Loucy (cell line): ENCODE measurements at regions not wholly inside any gene's neighbourhood (a gene's known extent, or its start where the extent isn't known, plus 50 kb on each side); places are given as distances from the start of the nearest gene placed in this dataset.
"Not testable (repeated sequence)": the region's sequence is repeated elsewhere in the genome, so short reads cannot be mapped to it uniquely, and the experiment has no call there.

Source experiments
- H2AFZ ChIP-seq: fragments of 200-600 bp; sonication (generic); 2 replicates; pipeline ENCODE4 v1.6.0; 2016; ENCODE audit warnings: antibody characterized with exemption, mild to moderate bottlenecking, low read length, moderate library complexity
- H3F3A ChIP-seq: fragments of 200-600 bp; 2 replicates; pipeline ENCODE4 v1.6.0; 2016; ENCODE audit warnings: antibody characterized with exemption, low read depth, mild to moderate bottlenecking
- H3K27me3 ChIP-seq: fragments of 200-600 bp; sonication (generic); 2 replicates; pipeline ENCODE4 v1.6.1; 2014; ENCODE audit warnings: low read length, mild to moderate bottlenecking; ENCODE audit not compliant: insufficient read depth, poor library complexity, severe bottlenecking
- H3K36me3 ChIP-seq: fragments of 200-600 bp; sonication (generic); 2 replicates; pipeline ENCODE4 v1.6.1; 2016; ENCODE audit warnings: low read length; ENCODE audit not compliant: insufficient read depth
- H3K4me1 ChIP-seq: fragments of 200-600 bp; sonication (generic); 2 replicates; pipeline ENCODE4 v1.5.1; 2014; ENCODE audit warnings: low read length, mild to moderate bottlenecking; ENCODE audit not compliant: insufficient read depth, poor library complexity, severe bottlenecking
- H3K4me2 ChIP-seq: fragments of 200-600 bp; sonication (generic); 2 replicates; pipeline ENCODE4 v1.6.0; 2014; ENCODE audit warnings: antibody characterized with exemption, low read length, low read depth, mild to moderate bottlenecking; ENCODE audit not compliant: poor library complexity, severe bottlenecking
- H3K4me3 ChIP-seq: fragments of 200-600 bp; sonication (generic); 2 replicates; pipeline ENCODE4 v1.5.1; 2014; ENCODE audit warnings: low read length, mild to moderate bottlenecking, mixed read lengths; ENCODE audit not compliant: poor library complexity, severe bottlenecking
- H3K79me2 ChIP-seq: fragments of 200-600 bp; sonication (generic); 2 replicates; pipeline ENCODE4 v1.6.1; 2014; ENCODE audit warnings: low read length; ENCODE audit not compliant: insufficient read depth
- H3K9ac ChIP-seq: fragments of 200-600 bp; sonication (generic); 2 replicates; pipeline ENCODE4 v1.6.0; 2014; ENCODE audit warnings: mild to moderate bottlenecking, low read depth, low read length, moderate library complexity; ENCODE audit not compliant: poor library complexity, severe bottlenecking
- H3K9me2 ChIP-seq: fragments of 200-600 bp; sonication (generic); replicated peaks from 2 replicates; pipeline ENCODE4 v1.6.1; 2016; ENCODE audit warnings: low read depth, low read length, mixed read lengths
- H3K9me3 ChIP-seq: fragments of 200-600 bp; sonication (generic); 2 replicates; pipeline ENCODE4 v1.6.1; 2014; ENCODE audit warnings: mild to moderate bottlenecking, antibody characterized with exemption, low read length, low read depth; ENCODE audit not compliant: insufficient read depth
- H4K20me1 ChIP-seq: fragments of 200-600 bp; sonication (generic); 2 replicates; pipeline ENCODE4 v1.6.0; 2014; ENCODE audit warnings: antibody characterized with exemption, low read length, mild to moderate bottlenecking; ENCODE audit not compliant: insufficient read depth, poor library complexity, severe bottlenecking
- CTCF ChIP-seq: fragments of 200-600 bp; sonication (generic); conservative IDR thresholded peaks from 2 replicates; pipeline ENCODE4 v1.5.1; 2014; ENCODE audit warnings: mild to moderate bottlenecking, antibody characterized with exemption, low read length
- EZH2phosphoT487 ChIP-seq: fragments of 200-600 bp; IDR thresholded peaks from 2 replicates; pipeline ENCODE4 v1.6.1; 2018; ENCODE audit warnings: antibody characterized with exemption, mild to moderate bottlenecking, moderate library complexity, borderline replicate concordance

DNA sequence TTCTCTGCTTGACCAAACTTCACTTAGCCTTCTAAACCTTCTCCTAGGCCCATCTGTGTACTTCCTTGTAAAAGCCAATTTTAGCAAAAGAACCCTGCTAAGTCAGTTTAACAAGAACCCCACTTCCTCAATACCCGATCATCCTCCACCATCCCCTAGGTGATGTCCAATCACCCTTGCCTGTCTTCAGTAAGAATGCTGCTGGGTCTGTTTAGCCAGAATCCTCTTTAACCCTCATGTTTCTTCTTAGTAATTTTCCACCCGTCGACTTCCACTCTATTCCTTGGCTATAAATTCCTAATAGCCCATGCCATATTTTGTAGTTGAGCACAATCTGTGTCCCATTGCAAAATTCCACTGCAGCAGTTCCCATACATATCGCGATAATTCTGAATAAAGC, 780.0 kb upstream of the RAB6C start:
- Histone ChIP-seq H3K9ac (no peak overlapping the region), H2AFZ (peak overlapping the region; percentile 35; the same call in 1 of the 2 replicates), H3K4me1 (no peaks in the 10 kb centered on the region), H4K20me1 (no peaks in the 10 kb centered on the region), H3K4me2 (no peak overlapping the region), H3K9me2 (no peaks in the 10 kb centered on the region), H3K9me3 (no peaks in the 10 kb centered on the region), H3K79me2 (no peaks in the 10 kb centered on the region), H3K27me3 (no peaks in the 10 kb centered on the region), H3K36me3 (no peaks in the 10 kb centered on the region), H3K4me3 (no peak overlapping the region), H3F3A (no peaks in the 10 kb centered on the region)
- no peak for TF ChIP-seq EZH2phosphoT487
- no peak for TF ChIP-seq CTCF

- H2AFZ ChIP-seq: no peak overlapping the region
Measured at GRCh38 chr2:129201696-129202095, 777.8 kb upstream of the RAB6C start.

DNA sequence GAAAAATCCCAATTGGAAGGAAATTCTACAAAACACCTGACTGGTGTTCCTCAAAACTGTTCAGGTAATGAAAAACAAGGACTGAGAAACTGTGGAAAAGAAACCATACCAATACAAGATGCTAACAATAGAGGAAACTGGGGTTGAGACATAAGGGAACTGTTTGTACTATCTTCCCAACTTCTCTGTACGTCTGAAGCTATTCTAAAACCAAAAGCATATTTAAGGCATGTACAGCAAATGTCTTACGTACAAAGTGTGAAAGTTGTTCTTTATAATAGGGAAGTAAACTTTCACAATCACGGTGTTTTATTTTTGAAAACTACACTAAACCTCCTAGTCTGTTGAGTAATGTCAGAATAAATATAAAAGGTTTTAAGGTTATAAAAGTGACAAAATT, 776.1 kb upstream of the RAB6C start:
- Histone ChIP-seq H3F3A (no peaks in the 10 kb centered on the region), H3K9ac (no peak overlapping the region), H3K36me3 (no peaks in the 10 kb centered on the region), H3K79me2 (no peaks in the 10 kb centered on the region), H3K27me3 (no peaks in the 10 kb centered on the region), H3K4me1 (no peaks in the 10 kb centered on the region), H3K9me3 (no peaks in the 10 kb centered on the region), H3K4me2 (no peak overlapping the region), H3K4me3 (no peak overlapping the region), H2AFZ (no peak overlapping the region), H3K9me2 (no peaks in the 10 kb centered on the region), H4K20me1 (no peaks in the 10 kb centered on the region)
- TF ChIP-seq CTCF (no peak), EZH2phosphoT487 (no peak)

More at GRCh38 chr2:129201696-129202095, 777.8 kb upstream of the RAB6C start:
- Histone ChIP-seq H3F3A (no peaks in the 10 kb centered on the region), H3K9me2 (no peaks in the 10 kb centered on the region), H3K79me2 (no peaks in the 10 kb centered on the region), H3K27me3 (no peaks in the 10 kb centered on the region), H3K9me3 (no peaks in the 10 kb centered on the region), H3K4me2 (no peak overlapping the region), H3K4me3 (no peak overlapping the region), H4K20me1 (no peaks in the 10 kb centered on the region), H3K36me3 (no peaks in the 10 kb centered on the region), H3K9ac (no peak overlapping the region), H3K4me1 (no peaks in the 10 kb centered on the region)
- TF ChIP-seq CTCF (no peak), EZH2phosphoT487 (no peak)

DNA sequence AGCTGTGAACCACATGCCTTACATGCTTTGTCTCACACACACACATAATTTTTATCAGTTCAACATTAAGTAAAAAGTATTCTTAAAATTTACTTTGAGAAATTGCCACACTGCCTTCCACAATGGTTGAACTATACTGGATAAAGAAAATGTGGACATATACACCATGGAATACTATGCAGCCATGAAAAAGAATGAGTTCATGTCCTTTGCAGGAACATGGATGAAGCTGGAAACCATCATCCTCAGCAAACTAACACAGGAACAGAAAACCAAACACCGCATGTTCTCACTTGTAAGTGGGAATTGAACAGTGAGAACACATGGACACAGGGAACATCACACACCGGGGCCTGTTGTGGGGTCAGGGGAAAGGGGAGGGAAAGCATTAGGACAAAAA, 774.9 kb upstream of the RAB6C start:
- not testable (repeated sequence) for H3K36me3 ChIP-seq, H3K4me3 ChIP-seq, H3K4me1 ChIP-seq, H2AFZ ChIP-seq, H3K9me2 ChIP-seq, H3K79me2 ChIP-seq, H3K9ac ChIP-seq, H4K20me1 ChIP-seq, H3F3A ChIP-seq, H3K4me2 ChIP-seq, H3K27me3 ChIP-seq, H3K9me3 ChIP-seq
